Stimulated activated naive CD4-positive, alpha-beta T cell treated with Interleukin-2 at 50 U/mL for 16 hours (primary cell): ENCODE measurements at regions not wholly inside any gene's neighbourhood (a gene's known extent, or its start where the extent isn't known, plus 50 kb on each side); places are given as distances from the start of the nearest gene placed in this dataset.
"Not testable (repeated sequence)": the region's sequence is repeated elsewhere in the genome, so short reads cannot be mapped to it uniquely, and the experiment has no call there.

Experiments
- DNase-seq: peaks from one replicate; lab custom pipeline; 2025; lab: John Stamatoyannopoulos, UW

DNA sequence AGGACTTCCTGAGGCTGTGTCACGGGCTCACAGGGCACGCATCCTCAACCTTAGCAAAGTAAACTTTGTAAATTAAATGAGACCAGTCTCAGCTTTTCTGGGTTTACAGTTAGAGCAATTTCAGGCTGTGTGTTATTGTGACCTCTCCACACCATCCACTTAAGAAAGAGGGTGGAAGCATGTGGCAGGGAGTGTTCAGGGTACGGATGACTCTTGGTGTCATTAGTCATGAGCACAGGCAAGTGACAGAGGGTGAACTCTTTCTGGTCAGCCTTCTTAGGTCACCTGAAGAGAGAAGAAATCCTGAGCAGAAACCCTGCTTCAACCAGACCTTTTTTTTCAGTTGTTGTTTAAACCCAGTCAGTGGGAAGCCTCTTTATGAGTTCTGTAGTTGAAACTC, 207.9 kb downstream of the ICOS start:
- no peak for DNase-seq

DNA sequence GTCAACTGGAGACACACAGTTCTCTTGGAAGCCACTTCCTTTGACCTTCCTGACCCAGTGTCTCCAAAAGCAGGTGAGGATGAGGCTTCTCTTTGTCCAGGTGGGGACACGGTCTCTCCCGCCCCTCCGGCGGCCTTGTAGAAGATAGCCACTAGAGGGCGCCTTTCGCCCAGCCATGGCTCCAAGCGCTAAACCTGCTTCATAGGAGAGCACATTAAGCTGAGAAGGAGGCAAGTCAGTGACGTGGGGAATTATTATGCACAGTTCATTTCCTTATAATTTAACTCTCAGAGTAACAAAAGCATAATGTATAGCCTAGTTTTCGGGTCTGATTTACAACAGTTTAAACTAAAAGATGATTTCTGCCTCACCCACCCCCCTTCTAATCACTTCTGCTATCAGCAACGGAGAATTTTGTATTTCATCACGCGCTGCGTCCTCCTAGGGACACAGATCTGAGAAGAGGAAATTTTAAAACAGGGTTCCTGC, 208.7 kb downstream of the ICOS start:
- DNase-seq = peak; percentile 68

DNA sequence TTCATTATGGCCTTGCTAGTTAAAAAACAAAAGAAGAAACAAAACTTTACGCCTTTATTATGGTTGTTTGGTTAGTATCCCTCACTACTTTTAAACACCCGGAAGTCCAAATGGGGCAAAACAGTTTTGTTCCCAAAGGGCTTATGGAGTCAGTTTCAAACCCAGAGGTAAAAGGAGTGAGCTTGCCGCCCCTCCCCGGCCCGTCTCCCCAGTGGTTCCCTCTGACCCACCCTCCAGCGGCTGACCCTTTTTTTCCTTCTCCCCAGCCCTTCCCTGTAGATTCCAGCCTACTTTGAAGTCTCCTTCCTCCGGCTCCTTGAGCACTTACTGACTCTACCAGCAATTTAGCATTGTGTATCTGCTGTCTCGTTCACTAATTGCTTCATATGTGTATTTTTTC, 209.2 kb downstream of the ICOS start:
- no peak for DNase-seq

DNA sequence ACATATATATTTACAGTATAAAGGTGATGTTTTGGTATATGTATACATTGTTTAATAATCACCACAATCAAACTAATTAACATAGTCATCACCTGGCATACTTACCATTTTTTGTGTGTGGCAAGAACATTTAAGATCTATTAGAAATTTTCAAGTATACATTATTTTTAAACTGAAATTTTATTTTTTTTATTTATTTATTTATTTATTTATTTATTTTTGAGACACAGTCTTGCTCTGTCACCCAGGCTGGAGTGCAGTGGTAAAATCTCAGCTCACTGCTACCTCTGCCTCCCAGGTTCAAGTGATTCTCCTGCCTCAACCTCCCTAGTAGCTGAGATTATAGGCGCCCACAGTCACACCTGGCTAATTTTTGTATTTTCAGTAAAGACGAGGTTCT, 210.5 kb downstream of the ICOS start:
- DNase-seq = not testable (repeated sequence)

DNA sequence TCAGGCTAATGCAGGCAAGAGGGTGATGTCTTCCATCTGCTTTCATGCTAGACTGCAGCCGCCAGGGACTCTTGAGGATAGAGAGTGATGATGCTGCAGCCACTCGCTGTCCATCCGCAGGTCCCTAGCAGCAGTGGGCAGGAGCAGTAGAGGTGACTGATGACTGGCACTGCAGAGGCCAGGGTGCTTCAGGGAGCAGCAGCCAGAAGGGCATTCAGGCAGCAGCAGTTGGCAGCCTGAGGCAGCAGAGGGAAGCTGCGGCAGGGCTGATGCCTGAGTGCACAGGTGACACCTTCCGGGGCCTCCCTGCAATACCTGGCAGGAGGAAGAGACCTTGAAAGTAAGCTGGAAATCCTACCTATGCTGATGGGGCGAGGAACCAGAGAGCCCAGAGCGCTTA, 214.2 kb downstream of the ICOS start:
- DNase-seq = no peak

DNA sequence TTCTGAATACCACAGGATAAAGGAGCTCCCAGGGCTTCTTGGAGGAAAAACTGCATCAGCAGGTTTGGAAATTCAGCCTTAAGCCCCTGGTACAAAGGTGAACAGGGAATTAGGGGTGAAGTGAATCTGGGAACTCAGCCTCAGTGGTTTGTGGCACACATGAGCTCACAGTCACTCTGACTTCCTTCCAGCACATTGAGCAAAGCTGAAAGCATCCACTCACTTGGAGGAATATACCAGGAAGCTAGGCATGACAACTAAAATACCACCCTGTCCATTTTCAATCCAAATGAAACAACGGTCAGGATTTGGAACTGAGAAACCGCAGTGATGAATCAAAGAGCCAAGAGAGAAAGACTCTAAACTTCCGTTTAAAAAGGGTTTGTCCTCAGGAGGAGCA, 216.1 kb downstream of the ICOS start:
- DNase-seq = no peak

DNA sequence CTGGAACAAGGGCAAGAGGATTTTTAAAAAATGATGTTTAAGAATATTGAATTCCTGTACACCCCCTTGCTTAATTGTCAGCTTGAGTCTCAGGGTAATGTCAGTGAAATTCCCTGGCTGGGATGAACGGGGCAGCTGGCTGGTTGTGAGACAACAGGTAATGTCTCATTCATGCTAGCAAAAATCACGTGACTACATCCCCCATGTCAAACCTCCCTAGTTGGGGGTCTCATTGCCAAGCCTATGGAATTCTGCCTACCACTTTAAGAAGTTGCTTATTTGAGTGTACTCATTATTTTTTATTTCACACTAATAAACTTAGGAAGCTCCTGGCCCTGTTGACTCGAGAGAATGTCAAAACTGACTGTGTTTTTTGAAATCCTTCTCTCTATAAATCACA, 218.3 kb downstream of the ICOS start:
- DNase-seq = no peak

DNA sequence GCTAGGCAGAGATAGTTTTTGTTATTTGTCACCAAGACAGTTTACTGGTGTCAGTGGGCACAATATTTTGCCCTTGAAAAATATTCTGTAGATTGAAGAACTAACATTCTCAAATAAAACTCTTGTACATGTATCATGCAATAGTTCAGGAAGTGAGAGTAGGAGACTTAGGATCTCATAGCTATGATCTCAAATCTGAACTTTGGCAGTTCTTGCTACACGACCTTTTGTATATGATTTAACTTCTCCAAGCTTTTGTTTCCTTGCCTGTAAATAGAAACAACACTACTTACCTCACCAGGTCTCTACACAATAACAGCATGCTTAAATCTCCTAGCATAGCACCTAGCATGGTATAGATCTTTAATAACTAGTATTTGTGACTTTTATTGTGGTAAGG, 219.9 kb downstream of the ICOS start:
- no peak for DNase-seq

DNA sequence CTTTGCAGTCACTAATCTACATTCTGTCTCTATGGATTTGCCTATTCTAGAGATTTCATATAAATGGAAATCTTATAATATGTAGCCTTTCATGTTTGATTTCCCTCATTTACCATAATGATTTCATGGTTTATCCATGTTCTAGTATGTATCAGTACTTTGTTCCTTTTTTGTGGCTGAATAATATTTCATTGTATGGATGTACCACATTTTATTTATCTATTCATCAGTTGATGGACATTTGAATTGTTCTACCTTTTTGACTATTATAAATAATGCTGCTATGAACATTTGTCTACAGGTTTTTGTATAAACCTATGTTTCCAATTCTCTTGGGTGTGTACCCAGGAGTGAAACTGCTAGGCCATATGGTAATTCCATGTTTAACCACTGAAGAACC, 221.1 kb downstream of the ICOS start:
- no peak for DNase-seq

DNA sequence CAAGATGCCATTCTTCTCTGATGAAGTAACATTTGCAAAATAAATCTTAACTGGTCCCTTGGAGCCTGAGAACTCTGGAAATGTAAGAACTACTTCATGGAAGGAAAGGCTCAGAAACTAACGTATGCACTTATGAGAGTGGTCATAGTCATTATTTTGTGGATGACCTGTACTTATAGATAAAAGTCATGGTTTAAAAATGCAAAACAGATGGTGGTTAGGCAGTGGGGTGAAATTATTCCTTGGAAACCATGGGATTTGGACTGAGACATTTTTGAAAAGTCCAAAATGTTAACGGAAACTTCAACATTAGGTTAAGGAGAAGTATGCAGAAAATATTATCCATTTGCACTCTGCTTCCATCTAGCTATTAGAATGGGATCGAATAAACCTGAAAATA, 223.0 kb downstream of the ICOS start:
- DNase-seq = no peak

DNA sequence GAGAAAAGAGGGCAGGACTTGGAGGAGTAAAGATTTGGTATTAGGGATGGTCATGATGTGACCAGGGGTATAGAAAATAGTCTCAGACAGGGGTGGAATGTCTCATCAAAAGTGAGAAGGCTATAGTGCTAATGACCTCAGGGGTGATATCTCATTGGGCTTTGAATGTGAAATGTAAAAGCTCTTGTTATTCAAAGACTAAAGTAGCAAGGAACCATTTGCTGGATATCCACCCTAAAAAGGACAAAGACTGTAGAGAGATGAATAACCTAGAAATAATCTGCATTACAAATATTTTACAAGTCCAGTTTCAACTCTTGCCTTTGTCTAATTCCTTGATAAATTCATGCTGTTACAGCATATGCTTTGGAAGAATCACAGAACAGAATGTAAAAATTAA, 224.4 kb downstream of the ICOS start:
- no peak for DNase-seq

DNA sequence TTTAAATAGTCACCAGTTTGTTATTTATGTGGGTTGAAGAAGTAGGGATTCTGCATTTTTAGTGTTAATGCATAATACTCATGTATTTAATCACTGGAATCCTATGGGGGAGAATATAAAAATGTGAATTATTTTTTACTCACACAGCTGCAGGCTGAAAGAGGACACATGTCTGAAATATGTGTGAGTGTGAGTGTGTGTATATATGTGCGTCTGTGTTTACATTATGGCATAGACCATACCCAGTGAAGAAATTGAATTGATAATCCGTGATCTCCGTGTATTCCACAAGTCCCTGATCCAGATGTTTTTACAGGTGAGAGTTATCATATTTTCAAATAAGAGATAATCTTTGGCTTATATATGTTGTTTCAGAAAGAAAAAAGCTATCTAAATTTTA, 225.3 kb downstream of the ICOS start:
- no peak for DNase-seq

DNA sequence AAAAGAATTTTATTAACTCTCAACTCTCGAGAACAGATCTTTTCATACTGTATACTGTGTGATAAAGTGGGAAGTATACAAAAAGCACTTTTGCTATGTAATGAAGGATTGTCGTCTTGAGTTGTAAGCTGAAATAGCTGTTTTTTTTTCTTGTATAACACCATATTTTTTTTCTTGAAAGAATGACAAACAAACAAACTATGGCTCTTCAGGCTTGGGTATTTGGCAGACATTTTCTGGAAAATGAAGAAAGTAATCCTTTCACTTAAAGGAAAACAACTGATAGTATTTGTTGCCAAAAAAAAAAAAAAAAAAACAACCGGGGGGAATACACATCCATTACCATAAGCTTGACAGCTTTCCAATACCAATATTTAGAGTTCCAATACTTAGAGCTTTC, 230.4 kb downstream of the ICOS start:
- DNase-seq = no peak

DNA sequence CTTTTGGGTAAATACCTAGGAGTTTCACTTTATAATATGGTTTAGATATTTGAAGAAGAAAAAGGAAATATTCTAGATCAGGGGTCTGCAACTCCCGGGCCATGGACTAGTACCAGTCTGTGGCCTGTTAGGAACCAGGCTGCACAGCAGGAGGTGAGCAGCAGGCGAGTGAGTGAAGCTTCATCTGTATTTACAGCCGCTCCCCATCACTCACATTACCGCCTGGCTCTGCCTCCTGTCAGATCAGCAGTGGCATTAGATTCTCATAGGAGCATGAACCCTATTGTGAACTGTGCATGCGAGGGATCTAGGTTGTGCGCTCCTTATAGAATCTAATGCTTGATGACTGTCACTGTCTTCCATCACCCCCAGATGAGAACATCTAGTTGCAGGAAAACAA, 231.1 kb downstream of the ICOS start:
- DNase-seq = not testable (repeated sequence)

DNA sequence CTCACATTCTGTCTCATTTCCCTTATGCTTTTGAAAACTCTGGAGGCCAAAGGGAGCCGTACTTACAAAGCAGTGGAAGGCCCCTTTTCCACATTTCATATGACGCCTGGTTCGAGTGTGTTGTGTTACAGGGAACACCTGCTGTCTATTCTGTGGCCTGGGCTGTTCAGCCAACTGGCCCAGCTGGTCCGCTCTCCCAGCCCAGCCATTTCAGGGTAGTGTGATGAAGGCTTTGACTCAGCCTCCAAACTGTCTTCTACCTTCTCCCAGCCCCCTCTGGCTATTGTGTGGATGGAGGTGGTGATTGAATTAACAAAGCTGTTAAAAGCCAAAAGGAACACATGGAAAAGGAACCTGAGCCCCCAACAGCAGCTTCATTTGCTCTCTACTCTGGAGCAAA, 233.8 kb downstream of the ICOS start:
- no peak for DNase-seq

DNA sequence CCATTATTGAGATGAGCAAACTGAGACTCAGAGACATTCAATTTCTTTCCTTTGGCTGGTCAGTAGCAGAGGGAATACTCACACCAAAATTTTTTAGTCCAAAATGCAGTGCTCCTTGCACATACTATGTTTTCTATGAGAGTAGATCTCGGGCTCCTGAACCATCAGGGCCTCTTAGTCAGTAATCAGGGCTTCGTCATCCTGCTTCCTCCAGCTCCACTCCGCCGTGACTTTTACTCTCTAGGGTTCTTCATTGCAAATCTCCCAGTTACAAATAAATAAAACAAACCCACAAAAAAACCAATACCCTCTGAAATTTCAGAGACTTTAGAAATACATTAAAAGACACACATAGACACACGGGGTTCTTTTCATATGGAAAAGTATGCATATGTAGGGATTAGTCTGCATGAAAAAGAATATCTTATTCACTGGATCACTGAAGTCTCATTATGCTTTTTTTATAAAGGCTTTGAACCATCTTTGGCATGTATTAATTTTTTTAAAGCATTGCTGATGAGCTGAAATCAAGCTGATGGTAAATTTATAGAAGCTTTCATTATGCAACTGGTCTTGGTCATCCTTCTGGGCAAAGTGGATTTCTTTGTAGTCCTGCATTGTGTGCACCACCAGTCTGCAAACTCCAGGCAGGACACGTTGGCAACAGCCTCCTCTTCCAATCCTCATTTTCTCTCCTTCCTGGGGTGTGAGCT, 235.0 kb downstream of the ICOS start:
- DNase-seq = no peak

DNA sequence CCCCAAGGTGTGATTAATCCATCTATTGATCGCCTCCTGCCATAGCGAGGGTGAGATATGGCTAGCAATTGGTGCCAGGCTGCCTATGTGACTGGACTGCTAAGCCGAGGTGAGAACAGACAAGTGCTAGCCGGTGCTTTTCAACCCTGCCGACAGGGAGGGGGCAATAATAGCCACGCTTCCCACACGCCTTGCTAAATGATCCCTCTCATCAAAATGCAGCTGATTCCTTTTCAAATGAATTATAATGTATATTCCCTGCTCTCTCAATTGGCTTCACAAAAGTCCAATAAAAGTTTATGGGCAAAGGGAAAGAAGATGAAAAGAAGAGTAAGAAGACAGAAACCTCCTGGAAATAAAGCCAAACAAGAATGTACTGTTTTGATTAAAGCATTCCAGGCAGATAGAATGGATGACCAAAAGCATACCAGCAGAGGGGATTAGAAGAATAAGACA, 235.6 kb downstream of the ICOS start:
- DNase-seq = no peak

DNA sequence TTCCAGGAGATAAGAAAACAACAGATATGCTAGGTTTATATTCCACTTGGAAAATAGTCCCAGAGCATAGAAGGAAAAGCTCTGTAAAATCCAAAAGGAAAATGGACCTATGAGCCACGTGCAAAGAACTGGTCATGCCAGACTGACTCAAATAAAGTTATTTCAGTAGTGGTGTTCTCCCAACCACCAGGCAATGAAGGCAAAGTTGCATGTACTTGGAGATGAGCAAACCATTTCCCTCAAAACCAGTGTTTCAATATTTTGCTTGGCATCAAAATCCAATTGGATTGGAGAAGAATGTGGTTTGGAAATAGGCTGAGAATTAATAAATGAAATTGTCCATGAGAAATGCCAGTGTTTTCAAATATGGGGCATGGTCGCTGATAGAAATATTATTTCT, 237.5 kb downstream of the ICOS start:
- no peak for DNase-seq

DNA sequence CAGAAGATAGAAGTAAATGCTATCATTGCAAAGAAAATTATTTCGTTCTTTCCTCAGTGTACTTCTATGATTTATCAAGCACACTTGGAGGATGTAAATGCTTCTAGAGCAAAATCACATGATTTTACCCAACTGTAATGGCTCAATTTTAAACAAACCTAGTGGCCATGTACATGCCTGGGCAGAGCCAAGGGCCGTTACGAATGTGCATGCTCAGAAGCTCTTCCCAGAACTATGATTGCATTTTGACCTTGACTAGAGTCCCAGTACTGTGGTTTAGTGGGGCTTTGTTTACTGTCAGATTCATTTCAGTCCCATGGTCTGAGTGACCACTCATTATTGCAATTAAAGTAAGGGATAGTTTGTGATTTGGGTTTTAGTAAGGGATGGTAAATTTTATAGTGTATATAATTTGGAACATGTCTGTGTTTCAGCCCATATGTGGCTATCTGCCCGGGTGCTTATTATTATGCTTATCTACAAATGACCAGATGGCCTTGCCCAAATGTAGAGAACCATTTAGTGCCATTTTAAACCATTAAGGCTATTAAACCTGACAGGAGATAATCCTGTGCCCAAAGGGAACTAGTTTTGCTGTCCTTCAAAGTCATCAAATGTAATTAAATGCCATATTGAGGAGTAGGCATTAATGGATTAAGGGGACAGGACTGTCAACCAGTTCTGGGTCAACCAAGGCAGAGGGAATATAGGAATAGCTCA, 239.1 kb downstream of the ICOS start:
- DNase-seq = no peak

DNA sequence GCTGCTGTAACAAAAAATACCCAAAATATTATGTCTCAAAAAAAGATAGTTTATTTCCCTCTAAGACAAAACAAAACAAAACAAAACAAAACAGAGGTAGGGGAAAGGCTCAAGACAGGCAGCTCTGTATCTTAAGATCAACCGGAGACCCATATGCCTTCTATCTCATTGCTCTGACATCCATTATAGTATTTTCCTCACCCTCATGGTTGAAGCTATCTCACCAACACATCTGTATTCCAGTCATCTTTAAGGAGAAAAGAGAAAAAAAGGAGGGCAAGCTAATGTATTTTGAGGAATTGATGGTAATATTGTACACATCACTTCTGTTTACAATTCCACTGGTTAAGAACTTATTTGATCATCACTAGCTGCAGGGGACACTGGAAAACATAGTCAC, 239.7 kb downstream of the ICOS start:
- no peak for DNase-seq

DNA sequence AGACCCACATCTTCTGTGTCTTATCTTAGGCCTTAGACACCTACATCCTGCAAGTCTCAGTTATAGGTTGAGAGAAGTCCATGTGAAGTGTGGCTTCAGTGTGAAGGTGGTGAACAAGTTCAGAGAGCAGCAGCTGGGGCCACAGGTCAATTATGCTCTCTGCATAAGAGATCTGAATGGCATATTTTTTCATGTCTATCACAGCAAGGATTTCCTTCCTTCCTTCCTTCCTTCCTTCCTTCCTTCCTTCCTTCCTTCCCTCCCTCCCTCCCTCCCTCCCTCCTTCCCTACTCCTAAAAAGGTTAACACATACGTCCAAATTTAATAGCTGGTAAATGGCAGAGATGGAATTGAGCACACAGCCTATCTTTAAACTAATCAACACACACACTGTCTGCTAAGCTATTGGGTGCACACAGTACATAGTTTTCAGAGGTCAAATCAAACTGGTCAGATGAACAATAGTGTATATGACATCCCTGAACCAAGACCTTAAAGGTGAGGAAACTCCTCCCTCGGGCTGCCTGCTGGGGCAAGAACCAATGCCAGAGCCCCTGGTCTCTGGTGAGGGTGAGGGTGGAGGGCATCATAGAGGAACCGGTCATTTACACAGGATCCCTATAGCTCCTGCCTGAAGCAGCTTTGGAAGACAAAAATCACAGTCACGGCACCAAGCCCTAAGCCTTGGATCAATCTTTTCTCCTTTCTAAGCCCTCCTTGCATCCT, 240.9 kb downstream of the ICOS start:
- DNase-seq = no peak

DNA sequence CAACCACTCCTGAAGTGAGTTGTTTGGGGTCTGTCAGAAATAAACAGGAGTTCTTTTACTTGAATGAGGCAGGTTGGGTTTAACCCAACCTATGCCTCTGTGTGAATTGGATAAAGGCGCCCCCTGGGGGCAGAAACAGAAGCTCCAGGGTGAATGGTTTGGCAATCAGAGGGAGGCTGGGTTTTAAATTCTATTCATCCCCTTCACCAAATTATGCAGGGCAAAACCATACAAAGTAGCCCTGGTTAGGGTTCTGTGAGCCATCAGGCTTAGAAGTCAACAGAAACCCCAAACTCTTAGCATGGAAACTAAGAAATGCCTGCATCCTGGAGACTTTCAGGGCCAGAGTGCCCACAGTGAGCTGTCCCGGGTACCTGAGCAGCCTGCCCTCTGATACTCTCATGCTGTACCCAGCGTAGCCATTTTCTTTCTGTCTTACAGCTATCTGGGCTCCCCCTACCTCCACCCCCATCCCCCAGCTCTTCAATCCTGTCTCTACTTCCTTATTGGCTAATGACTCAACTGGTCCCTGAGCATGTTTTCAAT, 241.5 kb downstream of the ICOS start:
- peak; percentile 54 for DNase-seq

DNA sequence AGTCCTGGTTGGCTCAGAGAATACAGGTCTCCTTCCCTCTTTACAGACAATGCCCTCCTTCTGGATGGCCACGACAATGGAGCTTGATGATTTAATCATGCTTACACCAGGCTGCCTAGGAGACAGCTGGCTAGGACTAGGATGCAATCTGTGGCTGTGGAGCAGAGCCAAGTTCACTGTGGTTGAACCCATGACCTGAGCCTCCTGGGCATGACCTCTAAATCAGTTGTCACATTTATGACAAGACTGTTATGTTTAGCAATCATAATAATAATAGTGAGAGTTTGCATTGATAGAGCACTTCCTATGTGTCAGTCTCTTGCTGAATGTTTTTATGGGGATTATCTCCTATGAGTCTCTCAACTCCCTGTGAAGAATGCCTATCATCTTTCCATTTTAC, 244.1 kb downstream of the ICOS start:
- no peak for DNase-seq
